ENCODE measurements at regions not wholly inside any gene's neighbourhood (a gene's known extent, or its start where the extent isn't known, plus 50 kb on each side); places are given as distances from the start of the nearest gene placed in this dataset.

DNA sequence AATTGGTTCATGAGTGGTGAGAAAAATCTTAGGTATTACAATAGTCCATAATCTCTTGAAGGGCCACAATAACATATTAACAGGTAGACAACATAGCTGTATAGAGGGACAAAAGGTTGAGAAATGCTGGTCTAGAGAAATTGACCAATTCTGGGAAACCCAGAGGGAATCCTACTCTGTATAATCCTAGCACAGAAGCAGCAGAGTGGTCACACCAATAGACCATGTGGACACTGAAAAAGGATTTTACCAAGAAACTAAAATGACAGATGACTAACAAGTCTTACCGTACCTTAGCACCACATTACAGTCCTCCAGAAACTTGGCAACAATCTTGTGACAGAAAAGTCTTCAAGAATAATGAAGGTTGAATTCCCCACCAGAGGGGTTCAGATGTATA is 169.1 kb upstream of the PCDH18 start:
- no peak for TF ChIP-seq POLR2A (IDR thresholded peaks at IDR 0.05; ENCODE audit: low read depth, low read length)
- TF ChIP-seq, protein P1, sequence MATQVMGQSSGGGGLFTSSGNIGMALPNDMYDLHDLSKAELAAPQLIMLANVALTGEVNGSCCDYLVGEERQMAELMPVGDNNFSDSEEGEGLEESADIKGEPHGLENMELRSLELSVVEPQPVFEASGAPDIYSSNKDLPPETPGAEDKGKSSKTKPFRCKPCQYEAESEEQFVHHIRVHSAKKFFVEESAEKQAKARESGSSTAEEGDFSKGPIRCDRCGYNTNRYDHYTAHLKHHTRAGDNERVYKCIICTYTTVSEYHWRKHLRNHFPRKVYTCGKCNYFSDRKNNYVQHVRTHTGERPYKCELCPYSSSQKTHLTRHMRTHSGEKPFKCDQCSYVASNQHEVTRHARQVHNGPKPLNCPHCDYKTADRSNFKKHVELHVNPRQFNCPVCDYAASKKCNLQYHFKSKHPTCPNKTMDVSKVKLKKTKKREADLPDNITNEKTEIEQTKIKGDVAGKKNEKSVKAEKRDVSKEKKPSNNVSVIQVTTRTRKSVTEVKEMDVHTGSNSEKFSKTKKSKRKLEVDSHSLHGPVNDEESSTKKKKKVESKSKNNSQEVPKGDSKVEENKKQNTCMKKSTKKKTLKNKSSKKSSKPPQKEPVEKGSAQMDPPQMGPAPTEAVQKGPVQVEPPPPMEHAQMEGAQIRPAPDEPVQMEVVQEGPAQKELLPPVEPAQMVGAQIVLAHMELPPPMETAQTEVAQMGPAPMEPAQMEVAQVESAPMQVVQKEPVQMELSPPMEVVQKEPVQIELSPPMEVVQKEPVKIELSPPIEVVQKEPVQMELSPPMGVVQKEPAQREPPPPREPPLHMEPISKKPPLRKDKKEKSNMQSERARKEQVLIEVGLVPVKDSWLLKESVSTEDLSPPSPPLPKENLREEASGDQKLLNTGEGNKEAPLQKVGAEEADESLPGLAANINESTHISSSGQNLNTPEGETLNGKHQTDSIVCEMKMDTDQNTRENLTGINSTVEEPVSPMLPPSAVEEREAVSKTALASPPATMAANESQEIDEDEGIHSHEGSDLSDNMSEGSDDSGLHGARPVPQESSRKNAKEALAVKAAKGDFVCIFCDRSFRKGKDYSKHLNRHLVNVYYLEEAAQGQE (IDR thresholded peaks at IDR 0.05; ENCODE audit: low read depth, low read length), result no peak
- no peak for TF ChIP-seq MTA2 (IDR thresholded peaks at IDR 0.05; ENCODE audit: low read depth)
- no peak for TF ChIP-seq ZNF24 (IDR thresholded peaks at IDR 0.05)
- TF ChIP-seq, protein P2, sequence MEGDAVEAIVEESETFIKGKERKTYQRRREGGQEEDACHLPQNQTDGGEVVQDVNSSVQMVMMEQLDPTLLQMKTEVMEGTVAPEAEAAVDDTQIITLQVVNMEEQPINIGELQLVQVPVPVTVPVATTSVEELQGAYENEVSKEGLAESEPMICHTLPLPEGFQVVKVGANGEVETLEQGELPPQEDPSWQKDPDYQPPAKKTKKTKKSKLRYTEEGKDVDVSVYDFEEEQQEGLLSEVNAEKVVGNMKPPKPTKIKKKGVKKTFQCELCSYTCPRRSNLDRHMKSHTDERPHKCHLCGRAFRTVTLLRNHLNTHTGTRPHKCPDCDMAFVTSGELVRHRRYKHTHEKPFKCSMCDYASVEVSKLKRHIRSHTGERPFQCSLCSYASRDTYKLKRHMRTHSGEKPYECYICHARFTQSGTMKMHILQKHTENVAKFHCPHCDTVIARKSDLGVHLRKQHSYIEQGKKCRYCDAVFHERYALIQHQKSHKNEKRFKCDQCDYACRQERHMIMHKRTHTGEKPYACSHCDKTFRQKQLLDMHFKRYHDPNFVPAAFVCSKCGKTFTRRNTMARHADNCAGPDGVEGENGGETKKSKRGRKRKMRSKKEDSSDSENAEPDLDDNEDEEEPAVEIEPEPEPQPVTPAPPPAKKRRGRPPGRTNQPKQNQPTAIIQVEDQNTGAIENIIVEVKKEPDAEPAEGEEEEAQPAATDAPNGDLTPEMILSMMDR (IDR thresholded peaks at IDR 0.05 in 2 of 3, conservative IDR thresholded peaks at IDR 0.05 in 1 of 3; ENCODE audit: control insufficient read depth in 2 of 3, extremely low read depth in 1 of 3, insufficient read depth in 1 of 3, low read depth in 3 of 3, low read length in 3 of 3), result no peak

All from GM12878 (cell line).